Epithelial cell of proximal tubule (primary cell): ENCODE measurements at regions not wholly inside any gene's neighbourhood (a gene's known extent, or its start where the extent isn't known, plus 50 kb on each side); places are given as distances from the start of the nearest gene placed in this dataset.
A peak's percentile ranks its signal among the peaks of the same experiment; 100 is the strongest.

Source experiments
- DNase-seq: peaks from one replicate; pipeline ENCODE4 v3.0.0-alpha.2; 2011; ENCODE audit warnings: low read depth
- H3K4me3 ChIP-seq: 2 replicates; pipeline ENCODE4 v1.5.1; 2011; ENCODE audit warnings: low read depth, mild to moderate bottlenecking, low read length
- CTCF ChIP-seq: conservative IDR thresholded peaks from 2 replicates; pipeline ENCODE4 v1.5.1; 2012; ENCODE audit warnings: low read depth, mild to moderate bottlenecking, low read length

GRCh38 chr3:171966533-171967136, 72.7 kb upstream of the FNDC3B start:
- no peak for TF ChIP-seq CTCF
- no peak for DNase-seq
- no peak overlapping the region for H3K4me3 ChIP-seq

- peak; percentile 70 for DNase-seq
- H3K4me3 ChIP-seq: no peak overlapping the region
Measured at GRCh38 chr3:171967137-171967783, 72.1 kb upstream of the FNDC3B start.

GRCh38 chr3:171967932-171968678, 71.3 kb upstream of the FNDC3B start:
- DNase-seq: no peak
- H3K4me3 ChIP-seq: no peak overlapping the region
- TF ChIP-seq CTCF: no peak

More at GRCh38 chr3:171967137-171967783, 72.1 kb upstream of the FNDC3B start:
- no peak for TF ChIP-seq CTCF

GRCh38 chr3:171970301-171970788, 69.0 kb upstream of the FNDC3B start:
- TF ChIP-seq CTCF: no peak
- H3K4me3 ChIP-seq: no peak overlapping the region
- DNase-seq: no peak

- no peak overlapping the region for H3K4me3 ChIP-seq
- TF ChIP-seq CTCF: no peak
- DNase-seq: no peak
Measured at GRCh38 chr3:171971919-171972514, 67.4 kb upstream of the FNDC3B start.

- TF ChIP-seq CTCF: no peak
- DNase-seq: peak; percentile 48
Measured at GRCh38 chr3:171972871-171973348, 66.5 kb upstream of the FNDC3B start.

More at GRCh38 chr3:171972871-171973348, 66.5 kb upstream of the FNDC3B start:
- no peak overlapping the region for H3K4me3 ChIP-seq
